ENCODE measurements at regions not wholly inside any gene's neighbourhood (a gene's known extent, or its start where the extent isn't known, plus 50 kb on each side); places are given as distances from the start of the nearest gene placed in this dataset.

DNA sequence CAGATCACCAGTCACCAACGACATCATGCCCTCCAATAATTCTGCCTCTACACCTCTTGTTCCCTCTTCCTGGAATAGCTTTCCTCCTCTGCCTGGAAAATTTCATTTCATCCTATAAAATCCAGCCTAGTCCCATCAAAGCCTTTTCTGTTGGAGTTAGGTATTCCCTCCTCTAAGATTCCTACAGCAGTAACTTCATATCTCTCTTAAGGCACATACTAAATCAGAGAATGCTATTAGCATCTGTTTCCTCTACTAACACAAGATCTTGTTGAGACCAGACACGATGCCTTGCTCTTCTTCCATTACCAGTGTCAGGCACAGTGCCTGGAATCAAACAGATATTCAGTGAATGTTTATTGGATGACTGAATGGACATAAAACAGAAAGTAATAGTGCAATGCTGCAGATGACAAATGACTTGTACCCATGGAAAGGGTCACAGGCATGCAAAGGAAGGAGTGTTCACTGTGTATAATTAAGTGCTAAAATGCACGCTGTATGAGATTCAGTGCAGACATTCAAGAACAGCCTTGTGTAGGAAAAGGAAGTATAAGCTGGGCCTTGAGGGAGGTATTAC, 342.0 kb upstream of the ACVR2A start:
- no peak for DNase-seq (ENCODE audit: low read depth)

GRCh38 chr2:147501968-147502367, 342.9 kb upstream of the ACVR2A start:
- no peak for DNase-seq (ENCODE audit: low read depth)

DNA sequence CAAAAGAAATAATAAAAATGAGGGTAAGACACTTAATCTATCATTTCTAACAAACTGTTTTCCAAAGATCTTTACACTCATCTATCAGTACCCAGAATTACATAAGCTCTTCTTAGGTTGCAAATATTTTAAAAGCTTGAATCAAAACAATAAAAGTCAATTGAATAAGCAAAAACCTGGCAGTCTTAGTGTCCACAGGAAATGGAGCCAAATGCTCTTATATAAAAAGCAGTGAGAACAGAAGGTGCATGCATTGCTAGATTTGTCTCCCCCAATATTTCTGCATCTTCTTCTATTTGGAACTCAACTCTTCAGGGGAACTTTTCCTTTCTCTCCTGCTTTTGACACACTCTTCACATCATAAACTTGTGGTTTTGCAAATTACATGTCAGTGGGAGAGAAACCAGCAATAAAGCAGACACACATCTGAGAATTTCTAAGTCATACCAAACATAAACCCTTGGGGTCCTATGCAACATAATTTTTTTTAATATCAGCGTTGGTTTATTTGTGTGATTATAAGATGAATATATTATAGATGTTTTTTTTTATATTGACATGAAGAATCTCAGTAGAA, 343.9 kb upstream of the ACVR2A start:
- no peak for DNase-seq (ENCODE audit: low read depth)

DNA sequence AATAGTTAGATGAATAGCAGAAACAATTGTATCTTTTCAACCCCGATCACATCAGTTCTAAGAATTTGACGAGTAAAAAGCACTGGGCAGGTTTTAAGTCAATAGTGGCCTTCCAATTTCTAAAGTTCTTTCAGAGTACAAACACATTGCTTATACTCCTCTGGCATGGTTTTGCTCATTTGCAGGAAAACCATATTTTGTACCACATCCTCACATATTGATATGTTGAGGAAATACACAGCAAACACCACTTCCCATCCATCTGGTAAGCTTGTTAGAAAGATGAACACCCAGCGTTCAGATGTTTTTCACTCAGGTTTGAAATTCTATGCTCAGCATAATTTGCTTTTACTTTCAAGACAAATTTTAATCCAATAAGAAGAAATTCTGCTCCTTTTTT, 344.6 kb upstream of the ACVR2A start:
- DNase-seq (ENCODE audit: low read depth), result no peak

DNA sequence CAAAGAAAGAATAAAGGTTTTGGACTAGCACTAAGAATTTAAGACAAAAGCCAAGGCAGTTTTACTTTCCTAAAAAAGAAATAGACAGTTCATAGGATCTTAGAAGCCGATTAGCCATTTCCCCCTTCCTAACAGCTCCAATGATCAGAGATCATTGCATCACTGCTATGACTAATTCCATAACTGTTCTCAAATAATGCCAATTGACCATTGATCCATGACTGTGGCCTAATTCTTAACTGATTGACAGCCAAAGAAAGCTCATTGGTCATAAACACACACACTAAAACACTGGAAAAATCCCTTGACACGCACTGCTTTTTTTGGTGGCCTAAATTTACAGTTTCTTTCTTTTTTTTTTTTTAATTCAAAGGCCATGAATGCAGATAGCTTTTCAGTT, 345.0 kb upstream of the ACVR2A start:
- no peak for DNase-seq (ENCODE audit: low read depth)

GRCh38 chr2:147495734-147496133, 349.1 kb upstream of the ACVR2A start:
- DNase-seq (ENCODE audit: low read depth), result no peak

DNA sequence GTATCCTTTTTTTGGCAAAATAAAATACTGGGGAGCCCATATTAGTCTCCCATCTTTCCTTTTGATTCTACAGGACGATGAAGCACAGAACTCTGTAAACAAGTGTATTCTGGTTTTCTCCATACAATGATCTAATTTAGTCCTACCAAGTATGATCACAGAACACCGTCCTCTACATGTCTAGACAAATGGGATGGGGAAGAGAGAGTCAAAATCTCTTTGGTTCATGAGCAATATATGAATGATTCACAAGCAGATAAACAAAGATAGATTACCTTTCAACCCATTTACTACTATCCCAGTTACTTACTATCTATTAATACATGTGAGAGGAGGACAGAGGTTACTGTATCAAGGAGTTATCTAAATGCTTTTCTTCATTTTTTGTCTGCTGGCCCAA, 352.4 kb upstream of the ACVR2A start:
- no peak for DNase-seq (ENCODE audit: low read depth)

DNA sequence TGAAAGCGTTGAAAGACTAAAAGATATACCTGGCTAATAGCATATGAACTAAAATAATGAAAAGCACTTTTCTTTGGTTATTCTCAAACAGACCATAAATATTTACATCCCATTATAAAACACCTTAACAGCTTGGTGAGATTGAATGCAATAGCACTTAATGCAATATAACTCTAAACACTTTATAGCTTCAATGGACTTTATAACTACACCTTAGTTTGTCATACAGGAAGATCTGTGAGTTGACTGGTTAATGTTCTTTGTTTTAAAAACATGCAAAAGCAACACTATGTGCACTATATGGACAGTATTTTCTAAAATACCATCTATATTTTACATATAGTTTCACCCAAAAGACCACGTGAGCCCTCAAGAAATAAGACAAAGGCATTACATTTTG, 353.3 kb upstream of the ACVR2A start:
- DNase-seq (ENCODE audit: low read depth), result no peak

DNA sequence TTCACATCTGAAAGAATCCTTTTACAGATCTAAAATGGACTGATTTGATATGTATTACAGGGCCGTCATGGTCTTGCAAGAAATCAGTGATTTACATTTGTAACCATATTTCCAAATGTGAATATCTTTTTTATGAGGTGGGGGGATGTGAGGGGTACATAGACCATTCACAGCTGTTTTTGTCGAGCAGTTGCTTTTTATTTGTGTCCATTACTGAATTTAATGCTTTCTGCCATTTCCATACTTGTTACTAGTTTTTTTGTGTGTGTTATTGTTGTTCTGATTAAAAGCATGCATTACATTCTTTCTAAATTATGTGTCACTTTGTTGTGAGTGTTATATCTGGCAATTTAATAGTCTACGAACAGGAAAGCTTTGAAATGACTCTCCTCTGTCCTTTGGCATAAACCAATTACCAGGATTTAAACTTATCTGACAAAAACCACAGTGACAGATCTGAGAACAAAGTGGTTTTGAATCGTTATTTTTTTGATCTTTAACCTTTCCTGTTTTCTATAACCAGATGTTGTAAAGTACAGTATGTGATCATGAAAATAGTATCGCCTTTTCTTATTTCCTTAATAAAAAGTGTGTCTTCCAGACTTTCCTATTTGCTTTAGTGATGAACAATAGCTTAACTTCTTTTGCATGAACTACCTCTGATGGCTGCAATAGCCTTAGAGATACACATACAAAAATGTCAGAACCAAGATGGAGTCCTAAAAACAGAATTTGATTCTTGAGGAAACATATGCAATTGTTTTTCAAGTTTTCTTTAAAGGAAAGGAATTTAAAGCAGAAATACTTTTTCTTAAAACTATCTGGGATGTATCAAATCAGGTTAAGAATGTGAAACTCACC, 354.2 kb upstream of the ACVR2A start:
- DNase-seq (ENCODE audit: low read depth), result no peak

- no peak for DNase-seq (ENCODE audit: low read depth)
Observed at GRCh38 chr2:147488472-147488871, 356.4 kb upstream of the ACVR2A start.

DNA sequence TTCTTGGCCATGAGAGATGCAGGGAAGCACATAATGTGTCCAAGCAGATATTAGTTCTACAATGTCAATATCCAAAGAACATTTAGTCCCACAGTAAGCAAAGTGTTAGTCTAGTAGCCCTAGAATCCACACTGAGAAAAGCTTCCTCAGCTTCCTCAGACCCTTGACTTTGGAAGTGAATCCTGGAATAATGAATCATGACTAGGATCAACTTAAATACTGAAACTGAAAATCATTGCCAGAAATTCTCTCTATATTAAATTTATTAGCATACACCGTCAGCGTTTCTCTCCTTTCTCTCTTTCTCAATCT, 356.9 kb upstream of the ACVR2A start:
- DNase-seq (ENCODE audit: low read depth), result no peak

DNA sequence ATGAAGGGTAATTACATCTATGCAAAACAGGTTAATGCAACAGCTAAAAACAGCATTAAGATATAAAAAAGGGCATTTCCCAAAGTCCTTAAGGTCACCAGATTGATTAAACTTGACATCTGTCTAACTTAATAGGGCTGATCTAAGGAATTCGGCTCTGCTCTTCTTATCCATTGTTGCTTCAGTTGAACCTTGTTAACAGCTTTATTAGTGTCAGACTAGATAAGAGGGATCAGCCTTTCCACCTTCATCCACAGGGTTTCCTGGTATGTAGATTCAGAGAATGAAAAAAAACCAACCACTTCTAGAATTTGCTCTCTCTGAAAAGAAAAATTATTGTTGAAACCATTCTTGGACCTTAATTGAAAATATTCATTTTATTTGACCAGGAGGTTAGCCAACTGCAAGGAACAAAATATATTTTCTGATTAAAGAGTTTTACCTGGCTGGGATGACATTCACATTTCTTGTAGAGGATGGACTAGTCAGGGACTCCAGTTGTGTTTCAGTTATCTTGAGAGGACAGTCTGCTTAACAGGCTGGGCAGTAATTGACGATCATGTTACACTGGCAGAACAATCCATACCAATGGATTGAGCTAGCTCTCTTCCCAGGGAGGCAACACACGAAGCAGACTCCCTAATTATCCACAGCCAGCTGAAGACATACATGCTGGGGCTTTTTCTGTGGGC, 357.4 kb upstream of the ACVR2A start:
- DNase-seq (ENCODE audit: low read depth), result no peak

GRCh38 chr2:147485210-147485851, 359.5 kb upstream of the ACVR2A start:
- DNase-seq (ENCODE audit: low read depth), result no peak

- DNase-seq (ENCODE audit: low read depth), result no peak
Observed at GRCh38 chr2:147483911-147484310, 360.9 kb upstream of the ACVR2A start.

- DNase-seq (ENCODE audit: low read depth), result no peak
Observed at GRCh38 chr2:147482916-147483669, 361.7 kb upstream of the ACVR2A start.

- no peak for DNase-seq (ENCODE audit: low read depth)
Observed at GRCh38 chr2:147482111-147482895, 362.5 kb upstream of the ACVR2A start.

DNA sequence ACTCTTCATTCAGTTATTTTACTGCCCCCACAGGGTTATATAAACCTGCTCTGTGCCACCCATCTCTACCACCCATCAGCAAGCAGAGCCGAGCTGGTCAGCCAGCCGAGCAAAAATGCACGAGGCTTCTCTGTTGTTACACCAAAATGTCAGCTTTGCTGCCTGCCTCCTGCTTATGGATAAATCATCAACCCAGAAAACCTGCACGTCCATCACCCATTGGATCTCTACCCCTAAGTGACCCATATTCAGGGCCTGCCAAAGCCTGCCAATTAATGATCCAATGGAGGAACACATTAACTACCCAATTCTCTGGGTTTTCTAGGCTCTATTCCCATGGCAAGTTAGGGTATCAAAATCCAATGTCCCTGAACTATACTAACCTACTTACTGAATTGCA, 365.5 kb upstream of the ACVR2A start:
- DNase-seq (ENCODE audit: low read depth), result no peak

GRCh38 chr2:147473075-147473474, 371.8 kb upstream of the ACVR2A start:
- DNase-seq (ENCODE audit: low read depth), result no peak

- DNase-seq (ENCODE audit: low read depth), result no peak
Observed at GRCh38 chr2:147471126-147471525, 373.7 kb upstream of the ACVR2A start.

DNA sequence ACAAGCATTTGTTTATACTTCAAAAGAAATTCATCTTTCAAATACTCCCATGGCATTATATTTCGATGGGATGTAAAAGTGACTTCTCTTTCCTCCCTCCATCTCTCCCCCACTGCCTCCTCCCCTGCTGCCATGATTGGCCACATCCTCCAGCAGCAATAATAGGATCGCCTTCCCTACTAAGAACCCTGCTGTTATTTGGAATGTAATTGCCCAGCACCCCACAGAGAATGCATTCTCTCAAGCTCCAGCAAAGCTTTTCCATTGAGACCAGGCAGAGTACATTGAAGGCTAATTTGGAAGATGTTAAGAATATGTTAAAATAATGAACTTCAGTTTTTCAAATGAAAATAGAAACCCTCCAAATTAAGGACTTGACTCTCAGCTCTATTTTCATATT, 375.4 kb upstream of the ACVR2A start:
- no peak for DNase-seq (ENCODE audit: low read depth)

DNA sequence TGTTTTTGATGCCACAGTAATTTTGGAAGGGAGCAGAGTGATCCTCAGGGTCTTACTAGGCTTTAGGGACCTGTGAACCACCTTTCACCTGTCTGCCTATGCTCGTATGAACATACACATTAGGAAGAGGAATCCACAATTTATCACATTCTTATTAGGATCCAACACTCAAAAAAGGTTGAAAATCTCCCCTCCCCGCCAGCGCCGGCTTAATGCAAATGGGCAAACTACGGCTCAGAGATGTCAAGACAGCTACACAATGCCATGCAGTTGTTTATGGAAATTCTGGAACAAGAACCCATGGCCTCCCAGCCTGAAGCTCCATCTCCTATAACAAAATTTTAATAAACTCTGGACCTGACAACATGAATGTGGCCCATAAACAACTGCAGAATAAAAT, 375.9 kb upstream of the ACVR2A start:
- DNase-seq (ENCODE audit: low read depth), result no peak
